HepG2 (cell line): ENCODE measurements at regions not wholly inside any gene's neighbourhood (a gene's known extent, or its start where the extent isn't known, plus 50 kb on each side); places are given as distances from the start of the nearest gene placed in this dataset.

Experiments
- ATAC-seq: fragments of 200-7000 bp; cut with Tn5 transposase; 3 replicates; pipeline ENCODE4 v1.9.1; 2020; ENCODE audit warnings: mild to moderate bottlenecking, moderate library complexity
- BruUV-seq: library from RNA; stranded (reverse); fragments of 400-500 nt; replicated peaks from 2 replicates; lab custom pipeline; 2021; lab: Mats Ljungman, UMichigan
- CTCF ChIA-PET: fragments of 300-600 bp; formaldehyde crosslinking; extraction: SDS; loops from one replicate; lab custom pipeline; 2021; ENCODE audit warnings: low total read pairs, inconsistent platforms, low intra/inter-chr PET ratio; lab: Yijun Ruan, JAX
- POLR2A ChIA-PET: fragments of 350-600 bp; sonication (Branson Sonifier 250); formaldehyde crosslinking; loops from one replicate; lab custom pipeline; 2020; ENCODE audit warnings: antibody characterized with exemption, inconsistent platforms; lab: Yijun Ruan, JAX
- DNase-seq: peaks from one replicate; pipeline ENCODE4 v3.0.0-alpha.2; 2015; ENCODE audit warnings: low spot score
- FAIRE-seq: peaks from 3 replicates; lab custom pipeline; 2011; peaks lifted over from hg19 to GRCh38; lab: Jason Lieb, UNC
- H2AFZ ChIP-seq: one replicate; pipeline ENCODE4 v1.6.1; 2011; ENCODE audit warnings: low read length, inconsistent platforms
- H3K27ac ChIP-seq: fragments of 300-600 bp; 3 replicates; pipeline ENCODE4 v1.8.0; 2011; ENCODE audit warnings: mixed run types, mild to moderate bottlenecking, mixed read lengths, low read length, inconsistent platforms; ENCODE audit not compliant: insufficient read depth; ENCODE audit errors: extremely low read length
- H3K27me3 ChIP-seq, 2 experiments: fragments of 200-600 bp in 1 of 2; 2 replicates in 1 of 2; 3 replicates in 1 of 2; pipeline versions ENCODE4 v1.6.0 to v1.8.0; 2011; ENCODE audit warnings: low read length in 2 of 2, mild to moderate bottlenecking in 2 of 2, moderate library complexity in 2 of 2, inconsistent platforms in 1 of 2; ENCODE audit not compliant: insufficient read depth in 2 of 2, control insufficient read depth in 1 of 2
- H3K36me3 ChIP-seq, 2 experiments: fragments of 200-600 bp in 1 of 2; replicated peaks in 1 of 2; 2 replicates in 1 of 2; 3 replicates in 1 of 2; pipeline versions ENCODE4 v1.5.1 to v1.8.0; 2011; ENCODE audit warnings: low read length in 2 of 2, inconsistent platforms in 1 of 2; ENCODE audit not compliant: insufficient read depth in 2 of 2, control insufficient read depth in 1 of 2
- H3K4me1 ChIP-seq: 2 replicates; pipeline ENCODE4 v1.5.1; 2012; ENCODE audit warnings: low read length, inconsistent platforms; ENCODE audit not compliant: insufficient read depth
- H3K4me2 ChIP-seq: 2 replicates; pipeline ENCODE4 v1.6.0; 2011; ENCODE audit warnings: low read depth, low read length, inconsistent platforms
- H3K4me3 ChIP-seq, 3 experiments: fragments of 200-600 bp in 1 of 3; sonication (generic), shearing (Covaris generic) in 1 of 3; replicated peaks in 1 of 3; 2 replicates each; pipeline ENCODE4 v1.5.1; 2011 to 2016; ENCODE audit warnings: low read length in 3 of 3, inconsistent platforms in 2 of 3, low read depth in 2 of 3, mild to moderate bottlenecking in 2 of 3, control low read depth in 1 of 3, mixed read lengths in 1 of 3; ENCODE audit not compliant: insufficient read depth in 1 of 3
- H3K79me2 ChIP-seq: one replicate; pipeline ENCODE4 v1.6.1; 2011; ENCODE audit warnings: low read length, inconsistent platforms; ENCODE audit not compliant: insufficient read depth
- H3K9ac ChIP-seq: 2 replicates; pipeline ENCODE4 v1.6.0; 2011; ENCODE audit warnings: mild to moderate bottlenecking, low read depth, low read length, inconsistent platforms; ENCODE audit not compliant: insufficient read depth
- H3K9me3 ChIP-seq: 2 replicates; pipeline ENCODE4 v1.5.1; 2012; ENCODE audit warnings: mild to moderate bottlenecking, low read length
- H4K20me1 ChIP-seq: 2 replicates; pipeline ENCODE4 v1.6.0; 2011; ENCODE audit warnings: inconsistent platforms, mild to moderate bottlenecking, low read length, moderate library complexity; ENCODE audit not compliant: insufficient read depth
- CC2D1A ChIP-seq: sonication (generic); formaldehyde crosslinking; IDR thresholded peaks from 2 replicates; pipeline ENCODE4 v1.8.1; 2023; ENCODE audit warnings: mild to moderate bottlenecking, missing genetic modification reagents
- DPF2 ChIP-seq: sonication (generic); formaldehyde crosslinking; IDR thresholded peaks from 2 replicates; pipeline ENCODE4 v1.4.0; 2020; ENCODE audit warnings: mild to moderate bottlenecking, low read depth, missing genetic modification reagents, borderline replicate concordance
- EZH2 ChIP-seq: conservative IDR thresholded peaks from 2 replicates; pipeline ENCODE4 v1.6.1; 2012; ENCODE audit warnings: mild to moderate bottlenecking, low read depth, low read length, moderate library complexity
- KDM5B ChIP-seq: sonication (generic); formaldehyde crosslinking; IDR thresholded peaks from 2 replicates; pipeline ENCODE4 v1.4.0; 2020; ENCODE audit warnings: missing genetic modification reagents, mild to moderate bottlenecking, borderline replicate concordance
- RARG ChIP-seq: sonication (generic); formaldehyde crosslinking; IDR thresholded peaks from 2 replicates; pipeline ENCODE4 v1.4.0; 2020; ENCODE audit warnings: low read depth, mild to moderate bottlenecking, missing genetic modification reagents
- TFE3 ChIP-seq: IDR thresholded peaks from 2 replicates; pipeline ENCODE4 v1.6.1; 2016
- THAP9 ChIP-seq: sonication (generic); formaldehyde crosslinking; IDR thresholded peaks from 2 replicates; pipeline ENCODE4; 2020; ENCODE audit warnings: missing genetic modification reagents, mild to moderate bottlenecking, borderline replicate concordance
- TP53 ChIP-seq: sonication (generic); formaldehyde crosslinking; conservative IDR thresholded peaks from 2 replicates; pipeline ENCODE4 v1.4.0; 2020; ENCODE audit warnings: missing genetic modification reagents
- ZFP62 ChIP-seq: sonication (generic); formaldehyde crosslinking; IDR thresholded peaks from 2 replicates; pipeline ENCODE4 v1.4.0; 2020; ENCODE audit warnings: missing genetic modification reagents
- ZNF430 ChIP-seq: sonication (generic); formaldehyde crosslinking; IDR thresholded peaks from 2 replicates; pipeline ENCODE4 v1.9.0; 2021; ENCODE audit warnings: mild to moderate bottlenecking, missing genetic modification reagents
- ZNF432 ChIP-seq: sonication (generic); formaldehyde crosslinking; IDR thresholded peaks from 2 replicates; pipeline ENCODE4 v1.5.0; 2020; ENCODE audit warnings: missing genetic modification reagents, mild to moderate bottlenecking, borderline replicate concordance
- ZNF441 ChIP-seq: sonication (generic); formaldehyde crosslinking; IDR thresholded peaks from 2 replicates; pipeline ENCODE4 v1.7.0; 2021; ENCODE audit warnings: missing genetic modification reagents, borderline replicate concordance
- ZNF547 ChIP-seq: sonication (generic); formaldehyde crosslinking; IDR thresholded peaks from 2 replicates; pipeline ENCODE4 v1.5.1; 2020; ENCODE audit warnings: mild to moderate bottlenecking, missing genetic modification reagents
- WGBS: methylation state at CpG from one replicate; pipeline ENCODE4 v1.1.6; 2017; ENCODE audit warnings: low lambda C conversion rate; 5-methylcytosine and 5-hydroxymethylcytosine counted together
- in situ Hi-C: cut with HindIII; loops from 2 replicates; pipeline ENCODE4 v1.10.0; 2017; ENCODE audit warnings: low pct_unique_long_range_greater_than_20kb; ENCODE audit not compliant: extremely low pct_ligation_motif_present
- intact Hi-C: fragments of 100-400 bp; cut with micrococcal nuclease; formaldehyde crosslinking; loops from one replicate; pipeline ENCODE4 v1.10.0; 2022; ENCODE audit not compliant: unreplicated experiment
- TF ChIP-seq, protein P1 (sequence below): sonication (generic); formaldehyde crosslinking; IDR thresholded peaks from 2 replicates; pipeline ENCODE4 v1.4.0; 2020; ENCODE audit warnings: low read depth, mild to moderate bottlenecking, missing genetic modification reagents
- TF ChIP-seq, protein P2 (sequence below): sonication (generic); formaldehyde crosslinking; IDR thresholded peaks from 2 replicates; pipeline ENCODE4 v1.8.0; 2022; ENCODE audit warnings: mild to moderate bottlenecking, missing genetic modification reagents, moderate library complexity

DNA sequence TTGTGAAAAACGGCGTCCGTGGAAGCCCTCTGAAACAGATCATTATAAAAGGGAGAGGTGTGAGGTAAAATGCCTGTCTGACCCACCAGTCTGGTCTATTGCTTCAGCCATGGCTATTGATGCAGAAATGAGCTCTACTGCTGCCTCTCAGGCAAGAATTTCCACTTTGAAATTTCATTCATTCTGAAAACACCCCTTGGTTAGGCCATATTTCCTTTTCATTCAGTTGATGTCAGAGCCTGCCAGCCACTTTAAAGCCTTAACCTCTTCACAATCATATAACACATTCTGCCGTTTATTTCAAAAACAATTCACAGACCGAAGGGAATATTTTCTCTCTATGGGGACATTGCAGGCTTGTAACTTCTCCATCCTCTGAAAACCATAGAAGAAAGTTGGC, 71.9 kb downstream of the FOXB1 start:
- Histone ChIP-seq H3K79me2 (no peaks in the 10 kb centered on the region), H3K4me1 (no peaks in the 10 kb centered on the region), H3K4me2 (no peak overlapping the region), H4K20me1 (no peaks in the 10 kb centered on the region), H3K27me3 (peaks cover 0 to 18% of the 10 kb centered on the region in 2 experiments; a peak in 2 of 5 replicates), H3K9me3 (no peaks in the 10 kb centered on the region), H3K9ac (no peak overlapping the region), H3K4me3 (no peak overlapping the region), H3K36me3 (no peaks in the 10 kb centered on the region), H3K27ac (no peak overlapping the region), H2AFZ (no peak overlapping the region)
- WGBS, result 80% methylated on average over 5 of the region's 5 CpGs
- in situ Hi-C loops, result no loop called here
- ATAC-seq, result no peak
- DNase-seq, result no peak
- intact Hi-C loops, result no loop called here
- ChIA-PET CTCF (no interaction called here), POLR2A (no interaction called here)
- no peak for TF ChIP-seq TFE3 (CRISPR knock-in tag)
- TF ChIP-seq CC2D1A (CRISPR knock-in tag), result no peak
- TF ChIP-seq ZNF441, result no peak
- TF ChIP-seq, protein P1, sequence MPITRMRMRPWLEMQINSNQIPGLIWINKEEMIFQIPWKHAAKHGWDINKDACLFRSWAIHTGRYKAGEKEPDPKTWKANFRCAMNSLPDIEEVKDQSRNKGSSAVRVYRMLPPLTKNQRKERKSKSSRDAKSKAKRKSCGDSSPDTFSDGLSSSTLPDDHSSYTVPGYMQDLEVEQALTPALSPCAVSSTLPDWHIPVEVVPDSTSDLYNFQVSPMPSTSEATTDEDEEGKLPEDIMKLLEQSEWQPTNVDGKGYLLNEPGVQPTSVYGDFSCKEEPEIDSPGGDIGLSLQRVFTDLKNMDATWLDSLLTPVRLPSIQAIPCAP (CRISPR knock-in tag), result no peak
- TF ChIP-seq, protein P2, sequence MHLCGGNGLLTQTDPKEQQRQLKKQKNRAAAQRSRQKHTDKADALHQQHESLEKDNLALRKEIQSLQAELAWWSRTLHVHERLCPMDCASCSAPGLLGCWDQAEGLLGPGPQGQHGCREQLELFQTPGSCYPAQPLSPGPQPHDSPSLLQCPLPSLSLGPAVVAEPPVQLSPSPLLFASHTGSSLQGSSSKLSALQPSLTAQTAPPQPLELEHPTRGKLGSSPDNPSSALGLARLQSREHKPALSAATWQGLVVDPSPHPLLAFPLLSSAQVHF (CRISPR knock-in tag), result no peak
- TF ChIP-seq THAP9 (CRISPR knock-in tag), result no peak
- no peak for TF ChIP-seq KDM5B (CRISPR knock-in tag)
- no peak for TF ChIP-seq ZNF432 (CRISPR knock-in tag)
- no peak for TF ChIP-seq EZH2
- TF ChIP-seq TP53, result no peak
- no peak for TF ChIP-seq DPF2 (CRISPR knock-in tag)
- no peak for TF ChIP-seq ZNF547 (CRISPR knock-in tag)
- no peak for TF ChIP-seq ZFP62
- TF ChIP-seq ZNF430 (CRISPR knock-in tag), result no peak
- TF ChIP-seq RARG (CRISPR knock-in tag), result no peak
- FAIRE-seq, result no peak
- BruUV-seq, result no TSS peak
